ENCODE measurements at regions not wholly inside any gene's neighbourhood (a gene's known extent, or its start where the extent isn't known, plus 50 kb on each side); places are given as distances from the start of the nearest gene placed in this dataset.

- H3K36me3 Mint-ChIP-seq (ENCODE audit: low read depth): no peaks in the 10 kb centered on the region
- no peak overlapping the region for H3K4me3 Mint-ChIP-seq (ENCODE audit: unreplicated experiment)
- no peaks in the 10 kb centered on the region for H3K27me3 Mint-ChIP-seq (ENCODE audit: low read depth)
- H3K27ac Mint-ChIP-seq (ENCODE audit: unreplicated experiment): no peak overlapping the region
- no peaks in the 10 kb centered on the region for H3K9me3 Mint-ChIP-seq (ENCODE audit: low read depth)
- no peak for DNase-seq (ENCODE audit: low spot score)
- no peak for TF ChIP-seq CTCF (IDR thresholded peaks at IDR 0.05)
- H3K4me1 Mint-ChIP-seq (ENCODE audit: low read depth): no peaks in the 10 kb centered on the region
Measured at GRCh38 chr13:67643516-67644055, 413.4 kb upstream of the PCDH9 start.

- Mint-ChIP-seq H3K27ac (ENCODE audit: unreplicated experiment) (no peak overlapping the region), H3K36me3 (ENCODE audit: low read depth) (no peaks in the 10 kb centered on the region), H3K9me3 (ENCODE audit: low read depth) (no peaks in the 10 kb centered on the region), H3K27me3 (ENCODE audit: low read depth) (no peaks in the 10 kb centered on the region), H3K4me1 (ENCODE audit: low read depth) (no peaks in the 10 kb centered on the region), H3K4me3 (ENCODE audit: unreplicated experiment) (no peak overlapping the region)
- no peak for TF ChIP-seq CTCF (IDR thresholded peaks at IDR 0.05)
- no peak for DNase-seq (ENCODE audit: low spot score)
Measured at GRCh38 chr13:67642657-67643056, 412.5 kb upstream of the PCDH9 start.

GRCh38 chr13:67635754-67636153 is 405.6 kb upstream of the PCDH9 start:
- Mint-ChIP-seq H3K27ac (ENCODE audit: unreplicated experiment) (no peak overlapping the region), H3K4me3 (ENCODE audit: unreplicated experiment) (no peak overlapping the region), H3K4me1 (ENCODE audit: low read depth) (no peaks in the 10 kb centered on the region), H3K36me3 (ENCODE audit: low read depth) (no peaks in the 10 kb centered on the region), H3K9me3 (ENCODE audit: low read depth) (no peaks in the 10 kb centered on the region), H3K27me3 (ENCODE audit: low read depth) (no peaks in the 10 kb centered on the region)
- no peak for DNase-seq (ENCODE audit: low spot score)
- no peak for TF ChIP-seq CTCF (IDR thresholded peaks at IDR 0.05)

- no peak for DNase-seq (ENCODE audit: low spot score)
- Mint-ChIP-seq H3K27ac (ENCODE audit: unreplicated experiment) (no peak overlapping the region), H3K9me3 (ENCODE audit: low read depth) (no peaks in the 10 kb centered on the region), H3K4me1 (ENCODE audit: low read depth) (no peaks in the 10 kb centered on the region), H3K4me3 (ENCODE audit: unreplicated experiment) (no peak overlapping the region), H3K36me3 (ENCODE audit: low read depth) (no peaks in the 10 kb centered on the region), H3K27me3 (ENCODE audit: low read depth) (no peaks in the 10 kb centered on the region)
- no peak for TF ChIP-seq CTCF (IDR thresholded peaks at IDR 0.05)
Measured at GRCh38 chr13:67632590-67632989, 402.5 kb upstream of the PCDH9 start.

- Mint-ChIP-seq H3K27me3 (ENCODE audit: low read depth) (no peaks in the 10 kb centered on the region), H3K4me1 (ENCODE audit: low read depth) (no peaks in the 10 kb centered on the region), H3K4me3 (ENCODE audit: unreplicated experiment) (no peak overlapping the region), H3K36me3 (ENCODE audit: low read depth) (no peaks in the 10 kb centered on the region), H3K27ac (ENCODE audit: unreplicated experiment) (no peak overlapping the region), H3K9me3 (ENCODE audit: low read depth) (no peaks in the 10 kb centered on the region)
- no peak for TF ChIP-seq CTCF (IDR thresholded peaks at IDR 0.05)
- DNase-seq (ENCODE audit: low spot score): no peak
Measured at GRCh38 chr13:67630640-67631039, 400.5 kb upstream of the PCDH9 start.
